ENCODE measurements at regions not wholly inside any gene's neighbourhood (a gene's known extent, or its start where the extent isn't known, plus 50 kb on each side); places are given as distances from the start of the nearest gene placed in this dataset.

DNA sequence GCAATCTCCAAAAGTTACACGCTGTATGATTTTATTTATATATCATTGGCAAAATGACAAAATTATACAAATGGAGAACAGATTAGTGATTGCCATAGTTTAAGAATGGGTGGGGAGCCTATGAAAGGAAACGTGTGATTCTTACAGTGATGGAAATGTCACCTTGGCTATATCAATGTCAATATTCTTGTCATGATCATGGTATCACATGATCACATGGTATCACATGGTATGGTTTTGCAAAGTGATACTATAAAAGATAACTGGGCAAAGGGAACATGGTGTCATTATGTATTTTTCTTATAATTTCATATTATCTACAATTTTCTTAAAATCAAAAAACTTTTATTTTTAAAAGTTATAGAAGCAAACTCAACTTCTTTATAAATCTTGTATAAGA, 606.2 kb upstream of the ZEB2 start:
- Histone ChIP-seq H3K27me3 (no peaks in the 10 kb centered on the region), H3K4me2 (no peak overlapping the region), H4K20me1 (no peaks in the 10 kb centered on the region), H3K27ac (no peak overlapping the region), H3K36me3 (no peaks in the 10 kb centered on the region), H3K4me3 (no peak overlapping the region), H3K9me3 (replicated peaks in 1 of 11) (no peaks in the 10 kb centered on the region), H3K4me1 (no peaks in the 10 kb centered on the region), H3K9ac (no peak overlapping the region)
- TF ChIP-seq Cebpa-rat (IDR thresholded peaks at IDR 0.05) = no peak

DNA sequence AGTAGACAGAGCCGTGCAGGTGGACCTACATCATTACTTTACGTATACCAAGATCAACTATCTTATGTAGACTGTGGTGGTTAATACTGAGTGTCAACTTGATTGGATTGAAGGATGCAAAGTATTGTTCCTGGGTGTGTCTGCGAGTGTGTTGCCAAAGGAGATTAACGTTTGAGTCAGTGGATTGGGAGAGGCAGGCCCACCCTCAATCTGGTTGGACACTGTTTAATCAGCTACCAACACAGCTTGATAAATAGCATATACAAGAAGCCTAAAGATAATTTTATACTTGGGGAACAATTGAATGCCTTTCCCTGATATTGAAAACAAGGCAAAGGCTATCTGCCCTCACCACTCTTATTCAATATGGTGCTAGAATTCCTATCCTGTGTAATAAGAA, 604.2 kb upstream of the ZEB2 start:
- H3K9me3 ChIP-seq (replicated peaks in 1 of 11) = 0 out of 22 replicates have a peak, but pooled peaks cover 0 to 1% (median 0%) of the 10 kb centered on the region in 11 experiments
- no peak overlapping the region for H3K27ac ChIP-seq
- H3K36me3 ChIP-seq = no peaks in the 10 kb centered on the region
- no peaks in the 10 kb centered on the region for H3K4me1 ChIP-seq
- no peaks in the 10 kb centered on the region for H3K27me3 ChIP-seq
- H3K4me3 ChIP-seq = no peak overlapping the region
- TF ChIP-seq Cebpa-rat (IDR thresholded peaks at IDR 0.05) = no peak
- no peak overlapping the region for H3K4me2 ChIP-seq
- H4K20me1 ChIP-seq = no peaks in the 10 kb centered on the region
- H3K9ac ChIP-seq = no peak overlapping the region

DNA sequence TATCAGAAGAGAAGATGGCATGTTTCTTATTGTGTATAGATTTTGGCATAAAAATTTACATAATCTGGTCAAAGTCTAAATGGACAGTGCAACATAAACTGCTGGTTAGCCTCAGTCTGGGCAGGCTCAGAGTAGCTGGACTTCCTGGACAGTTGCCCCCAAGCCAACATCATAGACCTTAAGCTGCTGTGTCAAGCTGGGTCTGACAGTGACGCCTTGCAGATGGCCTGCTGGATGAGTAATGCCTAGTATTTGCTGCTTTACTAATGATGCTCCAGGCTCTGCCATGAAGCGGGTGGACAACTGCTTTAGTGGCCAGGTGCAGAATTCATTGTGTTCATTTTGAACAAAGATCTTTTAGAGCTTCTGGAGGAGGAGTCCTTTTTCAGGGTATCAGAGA, 603.7 kb upstream of the ZEB2 start:
- Histone ChIP-seq H3K36me3 (no peaks in the 10 kb centered on the region), H3K4me2 (no peak overlapping the region), H4K20me1 (no peaks in the 10 kb centered on the region), H3K27me3 (no peaks in the 10 kb centered on the region), H3K9ac (no peak overlapping the region), H3K27ac (no peak overlapping the region), H3K4me1 (no peaks in the 10 kb centered on the region), H3K9me3 (replicated peaks in 1 of 11) (peaks cover 0 to 6% (median 0%) of the 10 kb centered on the region in 11 experiments; a peak in 1 of 22 replicates), H3K4me3 (no peak overlapping the region)
- no peak for TF ChIP-seq Cebpa-rat (IDR thresholded peaks at IDR 0.05)

DNA sequence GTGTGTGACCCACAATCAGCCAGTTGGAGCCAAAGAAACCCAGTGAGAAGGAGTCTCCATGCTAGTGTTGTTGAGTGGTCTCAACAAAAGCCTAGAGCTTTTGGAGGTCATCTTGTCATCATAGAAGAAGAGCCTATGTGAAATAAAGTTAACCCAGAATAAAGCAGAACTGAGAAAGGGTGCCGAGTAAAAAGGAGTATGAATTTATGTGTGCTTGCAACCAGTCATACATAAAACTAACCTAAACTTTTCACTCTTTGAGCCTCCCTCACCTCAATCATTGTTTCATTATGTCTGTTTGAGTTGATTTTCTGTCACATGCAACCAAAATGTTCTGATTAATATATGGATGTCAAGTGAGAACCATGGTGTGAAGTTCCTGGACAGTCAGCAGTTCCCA, 599.3 kb upstream of the ZEB2 start:
- Histone ChIP-seq H3K27ac (no peak overlapping the region), H3K36me3 (no peaks in the 10 kb centered on the region), H3K9ac (no peak overlapping the region), H3K4me2 (no peak overlapping the region), H4K20me1 (no peaks in the 10 kb centered on the region), H3K4me1 (no peaks in the 10 kb centered on the region), H3K9me3 (replicated peaks in 1 of 11) (peaks cover 0 to 13% (median 0%) of the 10 kb centered on the region in 11 experiments; a peak in 1 of 22 replicates), H3K27me3 (no peaks in the 10 kb centered on the region), H3K4me3 (no peak overlapping the region)
- TF ChIP-seq Cebpa-rat (IDR thresholded peaks at IDR 0.05) = no peak

GRCh38 chr2:145116834-145117725, 597.2 kb upstream of the ZEB2 start:
- Histone ChIP-seq H3K36me3 (no peaks in the 10 kb centered on the region), H3K27ac (no peak overlapping the region), H3K4me1 (peaks cover 0 to 10% (median 0%) of the 10 kb centered on the region in 10 experiments; a peak in 2 of 20 replicates), H3K9me3 (replicated peaks in 1 of 11) (peaks cover 0 to 13% (median 0%) of the 10 kb centered on the region in 11 experiments; a peak in 1 of 22 replicates), H4K20me1 (no peaks in the 10 kb centered on the region), H3K27me3 (no peaks in the 10 kb centered on the region), H3K9ac (no peak overlapping the region), H3K4me3 (no peak overlapping the region), H3K4me2 (no peak overlapping the region)
- no peak for TF ChIP-seq Cebpa-rat (IDR thresholded peaks at IDR 0.05)

DNA sequence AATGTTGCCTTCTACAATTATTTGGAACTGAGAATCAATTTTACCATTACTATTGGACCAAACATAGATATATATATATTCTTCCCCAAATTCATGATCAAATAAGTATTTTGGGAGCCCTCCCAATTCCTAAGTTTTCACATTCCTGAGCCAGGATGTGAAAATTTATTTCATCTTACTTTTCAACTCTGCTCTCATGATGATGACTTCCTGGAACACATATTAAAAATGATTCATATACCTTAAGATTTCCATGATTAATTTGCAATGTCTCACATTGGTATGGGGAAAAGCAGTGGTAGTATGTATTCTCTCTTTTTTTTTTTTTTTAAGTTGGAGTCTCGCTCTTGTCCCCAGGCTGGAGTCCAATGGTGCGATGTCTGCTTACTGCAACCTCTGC, 596.1 kb upstream of the ZEB2 start:
- no peak overlapping the region for H3K9ac ChIP-seq
- no peaks in the 10 kb centered on the region for H3K27me3 ChIP-seq
- H3K9me3 ChIP-seq (replicated peaks in 1 of 11) = peaks cover 0 to 13% (median 0%) of the 10 kb centered on the region in 11 experiments; a peak in 1 of 22 replicates
- no peak overlapping the region for H3K4me2 ChIP-seq
- no peaks in the 10 kb centered on the region for H3K36me3 ChIP-seq
- no peak overlapping the region for H3K4me3 ChIP-seq
- peaks cover 0 to 10% (median 0%) of the 10 kb centered on the region in 10 experiments; a peak in 2 of 20 replicates for H3K4me1 ChIP-seq
- no peak for TF ChIP-seq Cebpa-rat (IDR thresholded peaks at IDR 0.05)
- no peaks in the 10 kb centered on the region for H4K20me1 ChIP-seq
- no peak overlapping the region for H3K27ac ChIP-seq

- Histone ChIP-seq H3K9me3 (replicated peaks in 1 of 11) (peaks cover 0 to 13% (median 0%) of the 10 kb centered on the region in 11 experiments; a peak in 1 of 22 replicates), H3K36me3 (no peaks in the 10 kb centered on the region), H3K27ac (no peak overlapping the region), H3K4me2 (no peak overlapping the region), H4K20me1 (no peaks in the 10 kb centered on the region), H3K9ac (no peak overlapping the region), H3K4me1 (peaks cover 0 to 10% (median 0%) of the 10 kb centered on the region in 10 experiments; a peak in 2 of 20 replicates), H3K4me3 (no peak overlapping the region), H3K27me3 (no peaks in the 10 kb centered on the region)
- TF ChIP-seq Cebpa-rat (IDR thresholded peaks at IDR 0.05) = no peak
These were observed 594.8 kb upstream of the ZEB2 start for GRCh38 chr2:145114726-145115125.

DNA sequence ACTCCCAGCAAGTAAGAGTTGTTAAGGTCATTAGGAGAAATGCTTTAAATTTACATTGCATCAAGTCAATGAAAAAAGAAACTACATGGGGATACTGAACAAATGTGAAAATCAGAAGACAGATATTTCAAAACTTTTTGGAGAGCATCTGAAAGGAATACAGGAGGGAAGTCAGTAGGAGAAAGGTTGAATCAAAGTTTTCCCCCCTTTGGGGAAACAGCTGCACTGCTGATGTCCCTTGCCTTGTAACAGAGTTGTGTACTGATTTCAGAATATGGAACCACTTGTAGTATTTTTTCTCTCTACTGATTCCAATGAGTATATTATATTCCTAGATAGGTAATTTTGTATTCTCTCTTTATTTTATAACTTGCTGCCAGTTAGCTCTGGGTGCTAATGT, 592.5 kb upstream of the ZEB2 start:
- Histone ChIP-seq H3K9ac (no peak overlapping the region), H3K4me1 (peaks cover 0 to 10% (median 0%) of the 10 kb centered on the region in 10 experiments; a peak in 2 of 20 replicates), H3K4me3 (no peak overlapping the region), H3K27ac (no peak overlapping the region), H3K9me3 (replicated peaks in 1 of 11) (0 out of 22 replicates have a peak, but pooled peaks cover 0 to 3% (median 0%) of the 10 kb centered on the region in 11 experiments), H4K20me1 (no peaks in the 10 kb centered on the region), H3K27me3 (no peaks in the 10 kb centered on the region), H3K36me3 (no peaks in the 10 kb centered on the region), H3K4me2 (no peak overlapping the region)
- TF ChIP-seq Cebpa-rat (IDR thresholded peaks at IDR 0.05) = no peak

GRCh38 chr2:145110668-145111356, 590.9 kb upstream of the ZEB2 start:
- Histone ChIP-seq H3K27ac (no peak overlapping the region), H3K9ac (no peak overlapping the region), H4K20me1 (no peaks in the 10 kb centered on the region), H3K4me1 (peaks cover 0 to 10% (median 0%) of the 10 kb centered on the region in 10 experiments; a peak in 2 of 20 replicates), H3K4me3 (no peak overlapping the region), H3K27me3 (no peaks in the 10 kb centered on the region), H3K9me3 (replicated peaks in 1 of 11) (no peaks in the 10 kb centered on the region), H3K4me2 (no peak overlapping the region), H3K36me3 (no peaks in the 10 kb centered on the region)
- TF ChIP-seq Cebpa-rat (IDR thresholded peaks at IDR 0.05) = no peak
